Panc1 (cell line): ENCODE measurements at regions not wholly inside any gene's neighbourhood (a gene's known extent, or its start where the extent isn't known, plus 50 kb on each side); places are given as distances from the start of the nearest gene placed in this dataset.

Experiments used
- POLR2AphosphoS5 ChIP-seq: IDR thresholded peaks from 2 replicates; pipeline ENCODE4 v1.6.1; 2012; ENCODE audit warnings: mild to moderate bottlenecking, low read depth, low read length, moderate library complexity
- TF ChIP-seq, protein P1 (sequence below): fragments of 450-650 bp; IDR thresholded peaks from 2 replicates; pipeline ENCODE4 v1.5.1; 2017; ENCODE audit warnings: mild to moderate bottlenecking

DNA sequence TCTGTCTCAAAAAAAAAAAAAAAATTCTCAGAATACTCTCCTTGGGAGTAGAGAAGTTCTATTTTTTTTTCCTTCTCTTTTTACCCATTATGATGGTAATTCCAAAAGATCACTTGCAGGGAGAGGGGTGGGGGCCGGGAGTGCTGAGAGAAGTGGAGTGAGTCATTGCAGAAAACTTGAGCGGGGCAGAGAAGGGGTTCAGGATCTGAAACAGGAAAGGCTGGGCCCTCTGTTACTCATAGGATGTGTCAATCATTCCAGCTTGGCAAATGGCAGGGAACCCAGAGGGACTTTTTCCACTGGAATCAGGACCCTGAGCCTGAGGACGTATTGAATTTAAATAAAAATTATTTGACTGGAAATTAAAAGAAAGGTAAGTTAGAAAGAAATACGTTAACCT is 111.4 kb upstream of the ARMC2 start:
- TF ChIP-seq, protein P1, sequence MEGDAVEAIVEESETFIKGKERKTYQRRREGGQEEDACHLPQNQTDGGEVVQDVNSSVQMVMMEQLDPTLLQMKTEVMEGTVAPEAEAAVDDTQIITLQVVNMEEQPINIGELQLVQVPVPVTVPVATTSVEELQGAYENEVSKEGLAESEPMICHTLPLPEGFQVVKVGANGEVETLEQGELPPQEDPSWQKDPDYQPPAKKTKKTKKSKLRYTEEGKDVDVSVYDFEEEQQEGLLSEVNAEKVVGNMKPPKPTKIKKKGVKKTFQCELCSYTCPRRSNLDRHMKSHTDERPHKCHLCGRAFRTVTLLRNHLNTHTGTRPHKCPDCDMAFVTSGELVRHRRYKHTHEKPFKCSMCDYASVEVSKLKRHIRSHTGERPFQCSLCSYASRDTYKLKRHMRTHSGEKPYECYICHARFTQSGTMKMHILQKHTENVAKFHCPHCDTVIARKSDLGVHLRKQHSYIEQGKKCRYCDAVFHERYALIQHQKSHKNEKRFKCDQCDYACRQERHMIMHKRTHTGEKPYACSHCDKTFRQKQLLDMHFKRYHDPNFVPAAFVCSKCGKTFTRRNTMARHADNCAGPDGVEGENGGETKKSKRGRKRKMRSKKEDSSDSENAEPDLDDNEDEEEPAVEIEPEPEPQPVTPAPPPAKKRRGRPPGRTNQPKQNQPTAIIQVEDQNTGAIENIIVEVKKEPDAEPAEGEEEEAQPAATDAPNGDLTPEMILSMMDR: no peak
- TF ChIP-seq POLR2AphosphoS5: no peak
